HEK293T (cell line): ENCODE measurements at regions not wholly inside any gene's neighbourhood (a gene's known extent, or its start where the extent isn't known, plus 50 kb on each side); places are given as distances from the start of the nearest gene placed in this dataset.

Experiments
- ARNT ChIP-seq: fragments of 450-650 bp; IDR thresholded peaks from 2 replicates; pipeline ENCODE4 v1.6.1; 2017; ENCODE audit warnings: mild to moderate bottlenecking
- BHLHE40 ChIP-seq: fragments of 450-650 bp; IDR thresholded peaks from 2 replicates; pipeline ENCODE4 v1.6.1; 2016; ENCODE audit warnings: mild to moderate bottlenecking, moderate library complexity, borderline replicate concordance
- ELF4 ChIP-seq: fragments of 450-650 bp; IDR thresholded peaks from 2 replicates; pipeline ENCODE4 v1.6.1; 2017; ENCODE audit warnings: antibody characterized with exemption
- FOXA1 ChIP-seq: fragments of 450-650 bp; IDR thresholded peaks from 2 replicates; pipeline ENCODE4 v1.6.1; 2016; ENCODE audit warnings: mild to moderate bottlenecking
- FOXK2 ChIP-seq: fragments of 450-650 bp; IDR thresholded peaks from 2 replicates; pipeline ENCODE4 v1.6.1; 2016; ENCODE audit warnings: mild to moderate bottlenecking
- FOXM1 ChIP-seq: fragments of 450-650 bp; IDR thresholded peaks from 2 replicates; pipeline ENCODE4 v1.6.1; 2017; ENCODE audit warnings: mild to moderate bottlenecking, borderline replicate concordance
- L3MBTL2 ChIP-seq: fragments of 450-650 bp; conservative IDR thresholded peaks from 2 replicates; pipeline ENCODE4 v1.6.1; 2016; ENCODE audit warnings: mild to moderate bottlenecking
- LEF1 ChIP-seq: fragments of 450-650 bp; IDR thresholded peaks from 2 replicates; pipeline ENCODE4 v1.6.1; 2017; ENCODE audit warnings: mild to moderate bottlenecking, borderline replicate concordance
- NFRKB ChIP-seq: fragments of 450-650 bp; IDR thresholded peaks from 2 replicates; pipeline ENCODE4 v1.6.1; 2016; ENCODE audit warnings: mild to moderate bottlenecking, moderate library complexity
- SP1 ChIP-seq: fragments of 450-650 bp; IDR thresholded peaks from 2 replicates; pipeline ENCODE4 v1.6.1; 2017
- SUZ12 ChIP-seq: fragments of 450-650 bp; IDR thresholded peaks from 2 replicates; pipeline ENCODE4 v1.6.1; 2016; ENCODE audit warnings: mild to moderate bottlenecking
- TARDBP ChIP-seq: fragments of 450-650 bp; IDR thresholded peaks from 2 replicates; pipeline ENCODE4 v1.6.1; 2016
- TF ChIP-seq, protein P1 (sequence below): fragments of 450-650 bp; IDR thresholded peaks from 2 replicates; pipeline ENCODE4 v1.6.1; 2016

DNA sequence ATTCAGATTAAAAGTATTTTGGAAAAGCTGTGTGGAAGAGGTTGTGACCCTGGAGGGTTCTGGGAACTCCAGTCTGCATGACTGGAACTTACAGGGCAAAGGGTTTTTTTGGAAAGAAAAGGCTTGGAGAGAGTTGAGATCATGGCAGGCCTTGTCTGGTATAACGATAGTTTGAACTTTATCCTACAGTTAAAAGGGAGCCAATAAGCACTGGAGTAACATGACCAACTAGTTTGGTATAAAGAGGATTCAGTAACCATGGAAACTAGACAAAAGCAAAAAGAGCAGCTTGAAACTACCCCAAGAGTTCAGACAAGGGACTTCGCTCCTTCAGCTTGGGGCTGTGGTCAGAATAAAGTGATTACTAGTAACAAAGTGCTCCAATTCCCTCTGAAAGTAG, 151.2 kb upstream of the TMCO5A start:
- no peak for TF ChIP-seq L3MBTL2
- no peak for TF ChIP-seq FOXM1
- TF ChIP-seq NFRKB = no peak
- no peak for TF ChIP-seq BHLHE40
- no peak for TF ChIP-seq LEF1
- no peak for TF ChIP-seq SUZ12
- TF ChIP-seq FOXA1 = no peak
- no peak for TF ChIP-seq SP1
- no peak for TF ChIP-seq ELF4
- TF ChIP-seq ARNT = no peak
- TF ChIP-seq FOXK2 = no peak
- no peak for TF ChIP-seq TARDBP
- TF ChIP-seq, protein P1, sequence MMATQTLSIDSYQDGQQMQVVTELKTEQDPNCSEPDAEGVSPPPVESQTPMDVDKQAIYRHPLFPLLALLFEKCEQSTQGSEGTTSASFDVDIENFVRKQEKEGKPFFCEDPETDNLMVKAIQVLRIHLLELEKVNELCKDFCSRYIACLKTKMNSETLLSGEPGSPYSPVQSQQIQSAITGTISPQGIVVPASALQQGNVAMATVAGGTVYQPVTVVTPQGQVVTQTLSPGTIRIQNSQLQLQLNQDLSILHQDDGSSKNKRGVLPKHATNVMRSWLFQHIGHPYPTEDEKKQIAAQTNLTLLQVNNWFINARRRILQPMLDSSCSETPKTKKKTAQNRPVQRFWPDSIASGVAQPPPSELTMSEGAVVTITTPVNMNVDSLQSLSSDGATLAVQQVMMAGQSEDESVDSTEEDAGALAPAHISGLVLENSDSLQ = no peak
